ENCODE measurements at regions not wholly inside any gene's neighbourhood (a gene's known extent, or its start where the extent isn't known, plus 50 kb on each side); places are given as distances from the start of the nearest gene placed in this dataset.

GRCh38 chr1:229762891-229763290, 136.8 kb downstream of the URB2 start:
- TF ChIP-seq CTCF (IDR thresholded peaks at IDR 0.05; ENCODE audit: low read depth, low read length), result no peak
- no peak for TF ChIP-seq EZH2phosphoT487 (IDR thresholded peaks at IDR 0.05; ENCODE audit: low read depth)

Measured in OCI-LY3 (cell line).